NCI-H748 treated with DMSO at 0.1 percent for 48 hours (cell line): ENCODE measurements at regions not wholly inside any gene's neighbourhood (a gene's known extent, or its start where the extent isn't known, plus 50 kb on each side); places are given as distances from the start of the nearest gene placed in this dataset.
A peak's percentile ranks its signal among the peaks of the same experiment; 100 is the strongest.

Source experiments
- DNase-seq: peaks from one replicate; lab custom pipeline; 2025; lab: John Stamatoyannopoulos, UW

GRCh38 chr13:99860745-99861144 is 110.8 kb downstream of the ZIC5 start:
- no peak for DNase-seq

DNA sequence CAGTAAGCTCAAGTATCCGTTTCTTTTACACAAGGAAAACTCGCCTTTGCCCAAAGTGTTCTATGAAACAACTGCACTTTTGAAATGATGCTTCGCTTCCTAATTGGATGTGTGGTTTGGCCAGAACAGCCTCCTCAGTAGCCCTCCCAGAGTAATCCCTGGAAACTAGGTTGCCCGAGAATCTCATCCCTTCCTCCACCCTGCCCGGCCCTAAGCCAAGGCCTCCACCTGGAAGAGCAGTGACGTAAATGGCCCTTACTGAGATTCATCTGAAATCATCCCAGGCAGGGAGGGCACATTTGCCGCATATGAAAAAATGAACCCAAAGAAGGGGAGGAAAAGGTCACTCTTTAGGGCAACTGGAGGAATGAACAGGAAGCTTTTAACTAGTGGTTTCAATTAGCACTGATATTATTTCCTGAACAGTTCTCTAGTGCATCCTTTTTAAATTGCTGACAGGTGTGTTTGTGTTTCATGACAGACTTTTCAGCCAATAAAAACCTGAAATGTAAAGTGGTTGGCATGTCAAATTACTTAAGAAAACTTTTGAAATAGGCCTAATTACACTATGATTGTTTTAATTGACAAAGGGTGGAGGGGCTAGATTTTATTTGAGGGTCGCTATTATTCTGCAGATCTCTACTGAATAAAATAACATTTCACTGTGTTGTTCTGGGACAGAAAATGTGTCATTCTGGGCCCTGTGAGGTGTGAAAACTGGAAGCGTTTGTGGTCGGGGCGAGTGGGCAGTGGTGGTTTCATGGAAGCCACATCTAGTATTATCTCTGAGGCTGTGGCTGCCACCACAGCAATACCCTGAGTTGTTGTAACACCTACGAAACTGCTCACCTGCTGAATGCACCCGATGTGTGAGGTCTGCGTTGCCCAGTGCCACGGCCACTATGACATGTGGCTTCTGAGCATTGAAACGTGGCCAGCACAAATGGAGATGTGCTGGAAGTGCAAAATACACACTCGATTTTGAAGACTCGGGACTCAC is 112.1 kb downstream of the ZIC5 start:
- DNase-seq, result peak; percentile 61

- no peak for DNase-seq
These were observed 113.8 kb downstream of the ZIC5 start for GRCh38 chr13:99857738-99858137.

GRCh38 chr13:99855526-99856420 is 115.8 kb downstream of the ZIC5 start:
- DNase-seq, result no peak

DNA sequence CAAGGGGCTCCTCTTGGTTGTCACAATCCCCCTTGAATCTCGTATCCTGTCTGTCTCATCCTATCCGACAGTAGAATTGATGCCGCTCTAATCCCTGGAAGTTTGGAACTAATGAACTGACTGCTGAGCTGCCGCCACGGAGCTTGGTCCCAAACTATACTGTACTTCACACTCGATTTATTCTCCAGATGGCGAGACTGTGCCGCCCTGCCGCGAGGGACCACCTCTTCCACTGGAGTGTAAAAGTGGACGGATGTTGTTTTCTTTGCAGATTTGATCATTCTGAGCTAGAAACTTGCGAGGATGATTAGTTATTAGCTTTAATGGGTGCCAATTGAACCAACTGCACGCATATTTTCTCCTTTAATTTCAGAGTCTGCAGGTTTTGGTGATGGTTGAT is 117.2 kb downstream of the ZIC5 start:
- DNase-seq, result no peak

GRCh38 chr13:99847318-99847750 is 124.2 kb downstream of the ZIC5 start:
- peak; percentile 91 for DNase-seq

DNA sequence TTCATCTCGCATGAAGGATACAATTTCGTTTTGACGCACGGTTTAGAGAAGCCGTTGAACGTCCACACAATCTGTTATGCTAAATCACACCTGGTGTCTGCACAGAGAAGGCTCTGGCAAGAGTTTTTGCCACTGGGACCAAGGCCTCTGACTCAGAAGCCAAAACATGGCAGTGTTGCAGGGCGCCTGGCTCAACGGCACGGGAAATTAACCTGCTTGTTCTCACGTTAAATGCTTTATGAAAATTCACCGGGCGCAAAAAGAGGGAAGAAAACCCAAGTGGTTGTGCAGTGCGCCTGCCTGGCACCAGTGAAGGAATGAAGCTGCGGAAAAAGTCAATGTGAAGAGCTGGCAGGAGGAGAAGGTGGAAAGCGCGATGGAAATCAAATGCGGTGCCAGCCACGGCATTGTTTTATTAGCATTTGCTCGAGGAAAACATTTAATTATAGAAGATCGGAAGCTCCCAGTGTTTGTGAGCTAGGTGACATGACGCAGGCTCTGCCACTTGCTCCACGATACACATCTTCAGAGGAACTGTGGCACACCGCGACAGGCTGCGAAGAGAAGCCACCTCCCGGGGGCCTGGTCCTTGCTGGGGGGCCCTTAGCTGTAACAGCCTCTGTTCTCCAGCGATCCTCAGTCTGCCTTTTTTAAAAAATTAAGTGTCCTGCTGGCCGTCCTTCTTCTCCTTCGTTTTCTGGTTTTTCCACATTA is 126.2 kb downstream of the ZIC5 start:
- no peak for DNase-seq

DNA sequence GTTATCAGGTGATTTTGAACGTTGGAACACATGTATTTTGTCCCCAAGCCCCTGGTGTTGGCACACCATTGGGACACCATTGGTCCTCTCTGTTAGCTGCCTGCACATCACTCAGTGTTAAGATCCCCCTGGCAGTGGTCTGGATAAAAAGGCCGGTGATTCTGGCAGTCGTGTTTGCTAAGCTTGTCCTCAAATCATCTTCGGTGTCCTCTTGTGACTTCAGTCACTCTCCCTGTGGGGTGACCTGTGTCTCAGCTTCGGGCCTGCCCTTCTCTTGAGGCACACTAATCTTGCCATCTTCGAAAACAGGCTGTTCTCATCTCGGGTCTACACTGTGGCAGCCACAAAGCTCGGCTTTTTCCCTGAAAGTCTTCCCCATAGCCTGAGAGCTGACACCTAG is 127.1 kb downstream of the ZIC5 start:
- DNase-seq, result no peak

GRCh38 chr13:99843872-99844271 is 127.7 kb downstream of the ZIC5 start:
- no peak for DNase-seq

DNA sequence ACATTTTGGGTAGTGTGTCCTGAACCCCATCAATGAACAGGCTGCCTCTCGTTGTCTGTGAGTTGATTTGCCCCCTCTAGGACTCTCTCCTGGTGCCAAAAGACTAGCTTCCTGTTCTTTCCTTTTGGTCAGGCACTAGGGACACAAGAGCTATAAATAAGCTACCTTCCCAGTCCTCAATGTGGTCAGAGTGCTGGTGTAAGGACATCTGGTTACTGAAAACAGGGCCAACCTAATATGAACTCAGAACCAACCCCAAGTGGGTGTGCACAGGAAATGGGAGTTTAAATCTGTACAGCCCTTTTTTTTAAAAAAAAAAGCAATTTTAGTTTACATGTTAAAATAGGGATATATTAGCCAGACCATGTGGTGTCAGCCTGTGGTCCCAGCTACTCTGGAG is 129.2 kb downstream of the ZIC5 start:
- no peak for DNase-seq

GRCh38 chr13:99836291-99836690 is 135.3 kb downstream of the ZIC5 start:
- DNase-seq, result no peak

DNA sequence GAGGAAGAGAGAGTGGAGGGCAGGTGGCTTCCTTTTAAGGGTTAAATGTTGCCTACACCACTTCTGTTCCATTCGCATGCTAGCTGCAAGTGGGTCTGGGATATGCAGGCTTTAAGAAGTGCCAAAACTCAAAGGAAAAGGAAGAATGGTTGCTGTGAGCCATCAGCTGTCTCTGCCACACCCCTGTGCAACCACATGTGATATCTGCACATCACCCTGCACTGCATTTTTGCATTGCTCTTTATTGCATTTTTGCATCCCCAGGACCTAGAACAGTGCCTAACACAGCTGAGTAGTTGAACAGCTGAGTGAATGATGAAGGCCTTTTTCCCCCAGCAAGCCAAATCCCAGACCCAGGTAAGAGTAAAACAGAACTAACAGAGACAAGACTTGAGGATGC is 136.1 kb downstream of the ZIC5 start:
- DNase-seq, result no peak

- no peak for DNase-seq
These were observed 137.3 kb downstream of the ZIC5 start for GRCh38 chr13:99834246-99834645.

- no peak for DNase-seq
These were observed 139.2 kb downstream of the ZIC5 start for GRCh38 chr13:99832347-99832746.

DNA sequence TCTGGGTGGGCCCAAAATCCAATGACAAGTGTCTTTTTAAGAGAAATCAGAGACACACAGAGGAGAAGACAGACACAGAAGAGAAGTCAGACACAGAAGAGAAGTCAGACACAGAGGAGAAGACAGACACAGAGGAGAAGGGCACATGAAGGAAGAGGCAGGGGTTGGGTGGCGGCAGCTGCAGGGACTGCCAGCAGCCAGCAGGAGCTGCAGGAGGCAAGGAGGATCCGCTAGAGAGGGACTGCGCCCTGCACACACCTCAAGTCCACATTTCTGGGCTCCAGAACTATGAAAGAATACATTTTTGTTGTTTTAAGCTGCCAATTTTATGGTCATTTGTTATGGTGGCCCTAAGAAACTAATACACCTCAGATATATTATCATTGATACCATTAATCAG is 140.6 kb downstream of the ZIC5 start:
- DNase-seq, result no peak

DNA sequence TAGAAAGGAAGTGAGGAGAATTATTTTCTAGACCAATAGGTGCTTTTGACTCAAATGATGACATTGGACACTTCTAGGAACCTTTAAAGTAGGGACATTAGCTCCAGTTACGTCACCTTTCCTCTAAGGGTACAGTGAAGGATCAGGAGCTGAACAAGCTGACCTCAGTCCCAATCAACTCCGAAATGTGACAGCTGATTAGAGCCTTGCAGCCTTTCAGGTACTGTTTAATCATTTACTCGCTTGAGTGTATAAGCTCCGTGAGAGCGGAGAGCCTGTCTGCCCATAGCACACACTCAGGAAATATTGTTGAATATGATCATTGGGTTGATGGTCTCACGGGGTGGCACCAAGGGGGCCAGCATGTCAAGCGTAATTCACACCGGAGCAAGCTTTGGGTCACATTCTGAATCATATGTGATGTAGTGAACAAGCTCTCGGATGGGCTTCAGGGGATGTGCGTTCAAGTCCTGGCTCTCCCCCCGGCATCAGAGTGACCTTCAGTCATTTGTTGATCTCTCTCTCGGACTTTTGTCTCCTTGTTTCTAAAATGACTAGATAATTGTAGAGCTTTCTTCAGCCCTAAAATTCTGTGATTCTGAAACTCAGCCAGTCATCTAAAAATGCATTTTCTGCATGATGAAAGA is 141.9 kb downstream of the ZIC5 start:
- DNase-seq, result no peak

GRCh38 chr13:99829161-99829560 is 142.4 kb downstream of the ZIC5 start:
- no peak for DNase-seq

DNA sequence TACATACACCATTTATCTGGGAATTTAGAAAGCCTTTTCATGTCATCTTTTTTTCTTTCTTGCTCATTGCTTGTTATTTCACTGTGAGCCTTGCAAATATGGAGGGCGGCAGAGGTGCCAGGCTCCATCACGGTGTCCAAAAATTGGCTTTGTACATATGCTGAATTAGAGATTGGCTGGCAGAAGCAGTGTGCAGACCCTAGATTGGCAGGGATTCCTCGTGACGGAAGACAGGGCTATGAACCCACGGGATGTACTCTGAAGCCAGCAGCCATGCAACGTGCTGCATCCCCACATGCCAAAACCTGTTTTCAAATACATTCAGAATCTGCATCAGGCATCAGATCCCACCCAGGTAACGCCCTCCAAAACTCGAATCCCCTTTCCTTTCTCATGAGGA is 142.8 kb downstream of the ZIC5 start:
- no peak for DNase-seq

- no peak for DNase-seq
These were observed 143.4 kb downstream of the ZIC5 start for GRCh38 chr13:99828123-99828522.

- no peak for DNase-seq
These were observed 144.4 kb downstream of the ZIC5 start for GRCh38 chr13:99827011-99827772.

DNA sequence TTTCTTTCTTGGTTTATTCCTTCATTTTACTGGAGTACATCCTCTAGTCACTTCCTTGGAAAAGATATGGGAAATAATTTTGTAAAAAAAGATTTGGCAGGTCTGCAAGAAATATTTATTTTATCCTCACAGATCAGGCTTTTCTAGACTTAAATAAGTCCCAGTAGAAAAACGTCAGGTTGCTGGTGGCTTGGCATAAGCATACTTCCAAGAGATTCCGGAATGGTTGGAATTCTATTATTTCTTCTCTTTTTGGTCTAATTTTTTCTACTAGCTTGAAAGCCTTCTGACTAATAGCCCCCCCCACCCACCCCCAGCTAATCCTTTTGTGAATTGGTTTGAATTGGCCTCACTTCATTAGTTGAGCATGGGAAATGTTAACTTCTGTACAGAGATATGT is 147.6 kb downstream of the ZIC5 start:
- DNase-seq, result no peak
